ENCODE measurements at regions not wholly inside any gene's neighbourhood (a gene's known extent, or its start where the extent isn't known, plus 50 kb on each side); places are given as distances from the start of the nearest gene placed in this dataset.

GRCh38 chr5:96015709-96016108 is 54.1 kb upstream of the ELL2 start:
- no peak for DNase-seq

- no peak for DNase-seq
Observed at GRCh38 chr5:96014395-96014794, 52.7 kb upstream of the ELL2 start.

- DNase-seq: no peak
Observed at GRCh38 chr5:96013254-96013653, 51.6 kb upstream of the ELL2 start.

- DNase-seq: no peak
Observed at GRCh38 chr5:96012399-96012798, 50.7 kb upstream of the ELL2 start.
